Fibroblast of the aortic adventitia (primary cell): ENCODE measurements at regions not wholly inside any gene's neighbourhood (a gene's known extent, or its start where the extent isn't known, plus 50 kb on each side); places are given as distances from the start of the nearest gene placed in this dataset.

Experiments
- DNase-seq: peaks from one replicate; pipeline ENCODE4 v3.0.0-alpha.2; 2010; ENCODE audit warnings: low read depth
- H3K4me3 ChIP-seq: 2 replicates; pipeline ENCODE4 v1.5.1; 2011; ENCODE audit warnings: low read depth, mild to moderate bottlenecking, control low read depth, low read length, moderate library complexity
- CTCF ChIP-seq: IDR thresholded peaks from 2 replicates; pipeline ENCODE4 v1.5.1; 2011; ENCODE audit warnings: mild to moderate bottlenecking, low read length, control low read depth, inconsistent platforms; ENCODE audit not compliant: insufficient read depth

- TF ChIP-seq CTCF, result no peak
- DNase-seq, result no peak
- no peak overlapping the region for H3K4me3 ChIP-seq
Observed at GRCh38 chr13:105442040-105442439, 1093.4 kb downstream of the EFNB2 start.

- DNase-seq, result no peak
- TF ChIP-seq CTCF, result no peak
Observed at GRCh38 chr13:105441051-105441750, 1094.3 kb downstream of the EFNB2 start.

GRCh38 chr13:105436943-105437342 is 1098.5 kb downstream of the EFNB2 start:
- no peak overlapping the region for H3K4me3 ChIP-seq
- TF ChIP-seq CTCF, result no peak
- peak; percentile 22 for DNase-seq

More at GRCh38 chr13:105441051-105441750, 1094.3 kb downstream of the EFNB2 start:
- no peak overlapping the region for H3K4me3 ChIP-seq

GRCh38 chr13:105432438-105432837 is 1103.0 kb downstream of the EFNB2 start:
- DNase-seq, result no peak
- TF ChIP-seq CTCF, result no peak

GRCh38 chr13:105428811-105429210 is 1106.7 kb downstream of the EFNB2 start:
- DNase-seq, result no peak
- H3K4me3 ChIP-seq, result no peak overlapping the region
- TF ChIP-seq CTCF, result no peak

More at GRCh38 chr13:105432438-105432837, 1103.0 kb downstream of the EFNB2 start:
- no peak overlapping the region for H3K4me3 ChIP-seq

GRCh38 chr13:105426441-105426840 is 1109.0 kb downstream of the EFNB2 start:
- TF ChIP-seq CTCF, result no peak
- no peak for DNase-seq
- H3K4me3 ChIP-seq, result no peak overlapping the region

- no peak for DNase-seq
- H3K4me3 ChIP-seq, result no peak overlapping the region
- no peak for TF ChIP-seq CTCF
Observed at GRCh38 chr13:105414639-105415038, 1120.8 kb downstream of the EFNB2 start.
